A549 (cell line): ENCODE measurements at regions not wholly inside any gene's neighbourhood (a gene's known extent, or its start where the extent isn't known, plus 50 kb on each side); places are given as distances from the start of the nearest gene placed in this dataset.

Experiments
- CTCF ChIP-seq: fragments of >200 bp; sonication (Bioruptor Twin); formaldehyde crosslinking; IDR thresholded peaks from 3 replicates; pipeline ENCODE4 v1.5.1; 2016
- POLR2A ChIP-seq: IDR thresholded peaks from 2 replicates; pipeline ENCODE4 v1.6.1; 2012; ENCODE audit warnings: mild to moderate bottlenecking, low read length
- REST ChIP-seq: fragments of 200-600 bp; sonication (generic); IDR thresholded peaks from 2 replicates; pipeline ENCODE4 v1.6.1; 2016; ENCODE audit warnings: antibody characterized with exemption, mild to moderate bottlenecking, moderate library complexity
- SREBF2 ChIP-seq: fragments of 450-650 bp; IDR thresholded peaks from 2 replicates; pipeline ENCODE4 v1.6.1; 2014; ENCODE audit warnings: mild to moderate bottlenecking, moderate library complexity

- no peak for TF ChIP-seq CTCF
- no peak for TF ChIP-seq SREBF2
- TF ChIP-seq POLR2A: no peak
- TF ChIP-seq REST: no peak
Measured at GRCh38 chr13:77381059-77381458, 54.2 kb upstream of the MYCBP2 start.
